ENCODE measurements at regions not wholly inside any gene's neighbourhood (a gene's known extent, or its start where the extent isn't known, plus 50 kb on each side); places are given as distances from the start of the nearest gene placed in this dataset.
"Not testable (repeated sequence)": the region's sequence is repeated elsewhere in the genome, so short reads cannot be mapped to it uniquely, and the experiment has no call there.

DNA sequence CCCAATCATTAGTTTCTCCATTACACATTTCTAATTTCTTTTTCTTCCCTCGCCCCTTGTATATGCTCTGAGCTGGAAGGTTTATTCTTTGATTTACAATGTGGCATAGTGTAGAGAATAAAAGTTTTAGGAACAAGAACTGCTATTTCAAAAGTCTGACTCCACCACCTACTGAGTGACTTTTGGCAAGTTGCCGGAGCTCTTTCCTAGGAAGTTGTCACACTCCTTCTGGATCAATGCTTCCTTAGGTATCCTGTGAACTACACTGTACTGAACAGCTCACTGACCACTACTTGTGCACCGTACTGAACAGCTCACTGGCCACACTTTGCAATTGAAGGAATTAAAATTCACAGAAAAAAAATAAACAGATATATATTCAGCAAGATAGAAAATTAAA is 458.2 kb downstream of the FRK start:
- DNase-seq: no peak
- in situ Hi-C loops (cut with HindIII; ENCODE audit: low pct_ligation_motif_present, low pct_unique_long_range_greater_than_20kb, low sequenced_read_pairs): no loop called here

DNA sequence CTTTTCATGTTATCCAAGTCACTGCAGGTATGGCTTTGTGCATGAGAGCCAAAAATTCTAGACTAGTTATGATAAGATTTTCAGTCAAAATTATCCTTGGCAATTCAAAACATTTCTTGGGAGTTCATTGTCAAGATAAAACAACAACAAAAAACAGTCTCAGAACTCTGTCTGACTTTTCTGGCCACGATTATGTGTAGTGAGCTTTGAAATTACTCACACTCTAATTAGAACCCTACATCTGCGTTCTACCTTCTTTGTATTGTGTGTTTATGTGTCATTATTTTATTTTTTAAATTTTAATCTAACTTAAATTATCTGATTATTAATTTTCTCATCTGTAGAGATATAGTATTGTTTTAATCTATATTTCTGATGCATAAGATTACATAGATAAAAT is 459.2 kb downstream of the FRK start:
- DNase-seq: no peak
- in situ Hi-C loops (cut with HindIII; ENCODE audit: low pct_ligation_motif_present, low pct_unique_long_range_greater_than_20kb, low sequenced_read_pairs): no loop called here

DNA sequence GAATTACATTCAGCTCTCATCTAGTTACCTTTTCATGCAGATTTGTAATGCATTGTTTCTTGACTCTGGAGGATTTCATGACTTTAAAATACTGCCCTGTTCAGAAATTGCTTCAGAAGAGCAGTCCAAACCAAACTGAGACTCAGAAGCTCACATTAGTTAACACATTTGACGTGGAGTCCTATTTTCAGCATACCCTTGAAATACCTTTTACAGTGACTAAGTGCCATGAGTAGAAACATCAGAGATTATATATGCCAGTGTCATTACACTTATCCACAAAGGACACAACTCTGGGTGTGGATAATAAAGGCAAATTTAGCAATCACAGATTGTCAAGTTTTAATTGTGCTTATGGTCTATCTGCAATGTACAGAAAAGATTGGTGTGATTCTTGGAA is 459.6 kb downstream of the FRK start:
- DNase-seq: no peak
- in situ Hi-C loops (cut with HindIII; ENCODE audit: low pct_ligation_motif_present, low pct_unique_long_range_greater_than_20kb, low sequenced_read_pairs): no loop called here

DNA sequence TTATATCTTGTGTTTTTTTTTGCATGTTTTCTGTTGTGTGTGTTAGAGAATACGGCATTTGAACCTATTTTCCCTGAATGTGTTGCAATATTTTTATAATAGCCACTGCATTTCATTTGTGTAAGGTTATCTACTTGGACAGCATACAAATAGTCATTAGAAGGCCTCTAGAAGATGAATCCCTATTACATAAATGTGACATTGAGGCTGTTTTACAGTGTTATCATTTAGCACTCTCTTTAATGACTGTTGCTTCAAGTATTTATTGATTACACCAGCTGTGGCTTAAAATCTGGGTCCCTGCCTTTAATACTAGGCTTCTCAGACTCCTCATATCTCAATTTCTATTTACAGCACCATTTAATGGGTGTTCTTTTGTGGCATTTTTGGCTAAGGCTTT is 465.8 kb downstream of the FRK start:
- no peak for DNase-seq
- in situ Hi-C loops (cut with HindIII; ENCODE audit: low pct_ligation_motif_present, low pct_unique_long_range_greater_than_20kb, low sequenced_read_pairs): no loop called here

DNA sequence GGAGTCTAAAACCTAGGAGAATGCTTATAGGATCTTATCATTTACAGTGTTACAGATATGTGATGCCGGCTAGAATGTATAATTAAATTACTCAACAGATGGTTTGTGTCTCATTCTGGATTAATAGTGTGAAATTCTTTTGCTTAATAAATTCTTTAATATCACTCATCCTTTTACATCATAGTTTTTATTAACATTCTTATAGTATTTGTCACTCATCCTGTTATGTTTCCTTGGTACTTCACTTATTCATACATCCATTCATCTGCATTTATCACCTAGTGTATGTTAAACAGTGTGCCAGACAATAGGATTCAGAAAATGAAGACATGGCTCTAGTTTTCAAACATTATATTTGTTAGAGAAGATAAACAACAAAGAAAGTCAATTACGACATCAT is 468.7 kb downstream of the FRK start:
- in situ Hi-C loops (cut with HindIII; ENCODE audit: low pct_ligation_motif_present, low pct_unique_long_range_greater_than_20kb, low sequenced_read_pairs): no loop called here
- no peak for DNase-seq

DNA sequence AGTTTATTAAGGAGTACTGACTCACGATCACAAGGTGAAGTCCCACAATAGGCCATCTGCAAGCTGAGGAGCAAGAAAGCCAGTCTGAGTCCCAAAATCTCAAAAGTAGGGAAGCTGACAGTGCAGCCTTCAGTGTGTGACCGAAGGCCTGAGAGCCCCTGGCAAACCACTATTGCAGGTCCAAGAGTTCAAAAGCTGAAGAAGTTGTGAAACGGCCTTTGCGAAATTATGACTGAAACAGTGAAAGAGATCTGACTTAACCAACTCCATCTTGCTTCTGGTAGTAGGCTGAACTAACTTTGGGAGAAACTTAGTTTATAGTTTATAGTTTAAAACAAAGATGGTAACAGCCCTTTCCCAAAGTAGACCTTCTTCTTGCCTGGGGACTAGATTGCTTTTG is 471.6 kb downstream of the FRK start:
- in situ Hi-C loops (cut with HindIII; ENCODE audit: low pct_ligation_motif_present, low pct_unique_long_range_greater_than_20kb, low sequenced_read_pairs); DNase-seq: not testable (repeated sequence)

DNA sequence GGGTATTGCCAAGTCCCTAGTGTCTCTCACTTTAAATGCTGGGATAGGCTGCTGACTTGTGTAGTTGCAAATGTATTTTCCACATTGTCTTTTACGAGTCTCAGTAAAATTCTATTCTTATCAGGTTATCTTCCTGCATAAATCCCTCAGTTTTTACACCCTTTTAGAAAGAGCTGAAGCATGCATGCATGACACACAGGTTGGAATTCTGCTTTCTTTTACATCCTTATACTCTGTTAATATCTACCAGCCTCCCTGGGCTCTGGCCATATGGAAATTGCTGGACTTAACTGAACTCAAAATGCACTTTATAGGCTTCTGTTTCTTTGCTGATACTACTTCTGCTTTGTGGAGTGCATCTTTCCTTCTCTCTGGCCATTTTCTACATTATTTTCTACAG is 477.4 kb downstream of the FRK start:
- in situ Hi-C loops (cut with HindIII; ENCODE audit: low pct_ligation_motif_present, low pct_unique_long_range_greater_than_20kb, low sequenced_read_pairs): no loop called here
- no peak for DNase-seq

DNA sequence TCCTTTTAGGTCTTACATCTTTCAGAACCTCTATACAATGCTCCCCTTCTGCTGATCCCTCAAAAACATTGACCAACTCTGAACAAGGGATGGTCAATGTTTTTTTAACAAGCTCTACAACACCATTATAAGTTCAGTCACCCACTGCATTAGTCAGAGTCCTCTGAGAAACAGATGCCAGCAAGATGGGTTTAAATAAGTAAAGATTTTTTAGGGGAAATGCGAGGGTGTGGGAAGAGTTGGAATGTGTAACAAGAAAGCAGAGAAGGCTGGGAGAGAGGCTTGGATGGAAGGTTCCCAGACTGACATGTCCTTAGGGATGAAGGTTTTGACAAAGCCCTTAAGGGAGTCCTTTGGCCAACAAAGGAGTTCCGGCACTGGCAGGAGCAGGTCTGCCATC is 478.3 kb downstream of the FRK start:
- no peak for DNase-seq
- in situ Hi-C loops (cut with HindIII; ENCODE audit: low pct_ligation_motif_present, low pct_unique_long_range_greater_than_20kb, low sequenced_read_pairs): no loop called here

DNA sequence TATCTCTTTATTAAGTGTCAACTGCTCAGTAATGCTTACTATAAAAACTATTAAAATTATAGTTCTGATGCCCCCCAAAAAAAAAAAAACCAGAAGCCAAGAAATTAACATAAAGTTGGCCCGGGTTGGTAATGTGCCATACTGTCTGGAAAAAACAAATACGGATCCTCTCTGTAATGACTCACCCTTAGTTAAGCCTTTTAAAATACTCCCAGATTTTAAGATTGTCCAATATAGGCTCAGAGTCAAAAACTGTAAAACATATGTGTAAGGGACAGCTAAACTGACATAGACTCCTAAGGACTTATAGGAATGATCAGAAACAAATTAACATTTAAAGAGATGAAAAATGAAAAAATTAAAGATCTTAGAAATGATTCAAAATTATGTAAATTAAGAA is 481.1 kb downstream of the FRK start:
- in situ Hi-C loops (cut with HindIII; ENCODE audit: low pct_ligation_motif_present, low pct_unique_long_range_greater_than_20kb, low sequenced_read_pairs); DNase-seq: not testable (repeated sequence)

DNA sequence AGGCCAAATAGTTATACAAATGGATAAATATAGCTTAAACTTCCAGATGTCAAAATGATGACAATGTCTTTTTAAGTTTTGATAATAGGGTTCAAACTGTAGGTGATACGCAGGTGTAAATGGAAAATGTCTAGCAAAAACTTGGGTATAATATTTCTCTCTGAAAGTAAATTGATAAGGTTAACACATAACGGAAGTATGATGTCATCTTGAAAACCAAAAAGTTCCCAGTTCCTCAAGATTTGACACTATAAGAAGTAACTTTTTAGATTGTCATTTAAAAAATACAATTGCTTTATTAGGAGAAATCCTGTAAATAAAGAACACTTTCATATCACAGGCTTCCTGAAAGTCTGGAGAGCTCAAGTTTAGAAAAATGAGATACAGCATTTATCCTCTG is 483.4 kb downstream of the FRK start:
- in situ Hi-C loops (cut with HindIII; ENCODE audit: low pct_ligation_motif_present, low pct_unique_long_range_greater_than_20kb, low sequenced_read_pairs): no loop called here
- no peak for DNase-seq

DNA sequence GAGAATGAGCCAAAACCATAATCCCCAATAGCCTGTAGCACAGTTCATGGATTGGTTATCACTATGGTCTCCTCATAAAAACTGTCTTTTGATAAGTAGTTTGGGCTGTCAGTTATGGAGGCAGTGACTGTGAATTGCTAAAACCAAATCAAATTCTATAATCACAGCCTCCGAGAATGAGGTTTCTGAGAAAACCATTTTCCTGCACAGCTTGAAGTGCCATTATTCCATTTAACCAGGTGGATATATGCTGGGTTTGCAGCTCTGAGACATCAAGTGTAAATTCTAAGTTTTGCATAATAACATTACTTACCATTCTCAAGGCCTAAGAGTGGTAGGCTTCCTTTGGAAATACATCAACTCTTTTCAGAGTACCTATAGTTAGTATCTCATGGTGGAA is 485.4 kb downstream of the FRK start:
- DNase-seq: no peak
- in situ Hi-C loops (cut with HindIII; ENCODE audit: low pct_ligation_motif_present, low pct_unique_long_range_greater_than_20kb, low sequenced_read_pairs): no loop called here

DNA sequence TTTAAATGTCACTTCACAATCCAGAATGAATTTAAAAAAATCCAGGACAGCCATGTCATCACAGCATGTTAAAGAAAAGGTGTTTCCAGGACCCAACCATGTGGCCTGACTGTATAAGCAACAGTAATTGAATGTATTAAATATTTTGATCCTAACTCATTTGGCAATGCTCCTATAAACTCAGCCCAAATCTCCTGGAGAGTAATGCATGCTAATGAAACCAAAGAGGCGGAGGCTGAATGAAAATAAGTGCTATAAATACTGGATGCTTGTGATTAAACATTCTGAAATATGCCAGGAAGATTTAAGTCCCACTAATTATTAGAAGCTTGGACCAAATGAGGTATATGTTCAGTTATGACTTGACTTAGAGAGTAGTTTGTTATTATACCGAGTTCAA is 486.8 kb downstream of the FRK start:
- no peak for DNase-seq
- in situ Hi-C loops (cut with HindIII; ENCODE audit: low pct_ligation_motif_present, low pct_unique_long_range_greater_than_20kb, low sequenced_read_pairs): no loop called here

DNA sequence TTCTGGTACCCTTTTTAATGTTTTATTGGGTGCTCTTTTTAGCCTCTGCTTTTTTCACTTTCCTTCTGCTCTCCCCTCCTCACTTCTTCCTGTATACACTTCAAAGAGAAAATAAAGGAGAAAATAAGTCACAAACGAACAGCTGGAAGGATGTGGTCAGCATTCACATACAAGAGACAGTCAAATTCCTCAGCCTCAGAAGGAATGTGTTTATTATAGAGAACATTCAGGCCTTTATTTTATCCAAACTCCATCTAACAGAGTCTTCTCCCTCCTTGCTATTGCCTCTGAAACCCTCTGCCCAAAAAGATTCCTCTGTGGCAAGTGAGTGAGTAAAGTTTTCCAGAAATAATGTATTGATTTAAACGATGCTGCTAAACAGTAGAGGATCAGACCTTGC is 490.4 kb downstream of the FRK start:
- no peak for DNase-seq
- in situ Hi-C loops (cut with HindIII; ENCODE audit: low pct_ligation_motif_present, low pct_unique_long_range_greater_than_20kb, low sequenced_read_pairs): no loop called here

DNA sequence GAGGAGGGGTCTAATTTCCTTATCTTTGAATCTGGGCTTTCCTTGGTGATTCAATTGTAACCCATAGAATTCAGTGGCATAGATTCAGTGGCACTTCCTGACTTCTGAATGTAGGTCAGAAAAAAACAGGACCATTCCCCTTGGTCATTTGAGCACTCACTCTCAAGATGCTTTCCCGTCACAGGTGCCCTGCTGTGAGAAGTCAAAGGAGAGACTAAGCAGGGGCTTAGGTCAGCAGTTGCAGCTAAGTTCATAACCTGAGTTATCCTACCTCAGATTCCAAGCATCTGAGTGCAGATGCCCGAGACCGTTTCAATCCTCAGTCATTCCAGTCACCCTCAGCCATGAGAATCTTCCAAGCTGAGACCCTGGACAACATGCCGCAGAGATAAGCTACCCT is 506.6 kb downstream of the FRK start:
- no peak for DNase-seq
- in situ Hi-C loops (cut with HindIII; ENCODE audit: low pct_ligation_motif_present, low pct_unique_long_range_greater_than_20kb, low sequenced_read_pairs): no loop called here

DNA sequence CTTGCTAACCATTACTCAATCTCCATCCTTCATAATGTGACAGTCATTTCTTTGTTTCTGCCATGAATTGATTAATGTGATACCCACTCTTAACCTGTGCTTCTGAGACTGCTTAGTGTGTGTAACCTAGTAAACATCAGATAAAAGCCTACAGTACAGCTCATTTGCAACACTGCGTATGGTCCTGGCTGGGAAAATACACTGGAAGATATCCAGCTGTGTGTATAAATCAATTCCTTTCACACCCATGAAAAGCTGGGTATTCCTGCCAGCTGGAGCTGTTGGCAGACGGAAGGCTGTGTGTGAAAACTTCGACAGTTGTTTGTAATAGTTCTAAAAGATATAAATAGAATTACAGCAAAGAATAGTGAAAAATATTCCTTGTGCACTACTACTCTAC is 509.2 kb downstream of the FRK start:
- in situ Hi-C loops (cut with HindIII; ENCODE audit: low pct_ligation_motif_present, low pct_unique_long_range_greater_than_20kb, low sequenced_read_pairs): no loop called here
- DNase-seq: no peak

DNA sequence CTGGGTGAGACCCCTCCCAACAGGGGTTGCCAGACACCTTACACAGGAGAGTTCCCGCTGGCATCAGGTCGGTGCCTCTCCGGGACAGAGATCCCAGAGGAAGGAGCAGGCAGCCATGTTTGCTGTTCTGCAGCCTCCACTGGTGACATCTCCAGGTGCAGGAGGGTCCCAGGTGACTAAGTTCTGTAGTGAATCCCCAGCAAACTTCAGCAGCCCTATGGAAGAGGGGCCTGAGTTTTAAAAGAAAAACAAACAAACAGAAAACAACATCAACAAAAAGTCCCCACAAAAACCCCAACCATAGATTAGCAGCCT is 515.1 kb downstream of the FRK start:
- in situ Hi-C loops (cut with HindIII; ENCODE audit: low pct_ligation_motif_present, low pct_unique_long_range_greater_than_20kb, low sequenced_read_pairs): no loop called here
- no peak for DNase-seq

DNA sequence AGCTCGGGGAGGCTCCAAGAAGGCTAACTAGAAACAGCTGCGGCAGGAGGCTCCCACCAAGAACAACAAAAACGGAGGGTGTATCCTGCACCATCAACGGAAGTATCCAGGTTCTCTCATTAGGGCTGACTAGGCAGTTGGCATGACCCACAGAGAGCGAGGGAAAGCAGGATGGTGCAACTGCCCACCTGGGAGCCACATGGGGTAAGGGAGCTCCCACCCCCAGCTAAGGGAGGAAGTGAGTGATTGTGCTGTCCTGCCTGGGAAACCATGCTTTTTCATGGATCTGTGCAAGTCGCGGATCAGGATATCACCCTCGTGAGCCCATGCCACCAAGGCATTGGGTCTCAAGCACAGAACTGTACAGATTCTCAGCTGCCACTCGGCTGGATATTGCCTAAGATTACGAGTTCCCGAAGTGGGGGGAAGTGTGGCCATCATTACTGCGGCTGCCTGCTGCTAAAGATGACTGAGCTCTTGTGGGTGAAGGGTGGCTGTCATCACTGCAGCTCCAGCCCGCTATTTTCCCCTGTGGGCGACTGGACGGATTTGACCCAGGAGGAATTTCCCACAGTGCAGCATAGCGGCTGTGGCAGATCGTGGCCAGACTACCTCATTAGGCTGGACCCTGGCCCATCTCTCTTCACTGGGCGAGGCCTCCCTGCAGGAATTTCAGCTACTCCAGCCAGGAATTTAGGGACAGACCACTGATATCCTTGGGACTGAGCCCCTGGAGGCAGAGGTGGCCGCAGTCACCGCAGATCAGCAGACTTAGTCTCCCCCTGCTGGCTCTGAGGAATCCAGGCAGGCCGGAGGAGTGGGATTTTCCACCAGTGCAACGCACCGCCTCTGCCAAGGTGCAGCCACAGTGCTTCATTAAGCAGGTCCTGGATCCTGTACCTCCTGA is 515.7 kb downstream of the FRK start:
- in situ Hi-C loops (cut with HindIII; ENCODE audit: low pct_ligation_motif_present, low pct_unique_long_range_greater_than_20kb, low sequenced_read_pairs): no loop called here

DNA sequence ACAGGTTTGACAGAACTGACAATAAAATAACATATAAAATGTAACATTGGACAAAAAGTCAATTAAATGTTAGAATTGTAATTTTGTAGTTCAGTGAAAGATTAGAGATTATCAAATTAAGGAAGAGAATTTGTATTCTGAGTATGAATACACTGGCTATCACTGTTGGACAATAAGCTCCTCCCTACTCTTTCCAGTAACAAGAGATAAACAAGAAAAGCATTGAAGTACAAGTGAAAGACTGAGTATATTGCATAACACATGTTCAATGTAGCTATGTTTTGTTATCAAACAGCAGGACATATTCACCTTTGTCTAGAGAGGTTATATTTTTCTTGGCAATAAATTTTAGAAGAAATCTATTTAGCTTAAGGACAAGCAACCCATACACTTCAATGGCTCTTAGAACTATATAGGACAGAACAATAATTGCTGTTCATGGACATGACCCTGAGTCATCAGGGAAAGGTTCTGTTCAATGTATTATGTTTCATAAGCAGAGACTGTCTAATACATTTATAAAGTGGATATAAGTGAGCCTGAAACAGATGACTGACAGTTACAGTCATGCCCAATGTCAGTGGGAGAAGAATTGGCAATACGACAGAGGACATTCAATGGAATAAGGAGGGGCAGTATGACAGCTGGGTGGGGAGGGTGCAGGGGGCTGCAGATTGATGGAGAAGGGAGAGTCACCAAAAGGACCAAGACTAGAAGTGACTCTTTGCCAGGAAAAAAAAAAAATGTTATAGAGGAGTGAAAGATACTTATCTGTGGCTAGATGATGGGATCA is 520.4 kb downstream of the FRK start:
- no peak for DNase-seq
- in situ Hi-C loops (cut with HindIII; ENCODE audit: low pct_ligation_motif_present, low pct_unique_long_range_greater_than_20kb, low sequenced_read_pairs): no loop called here

More for the DNA sequence above, 515.7 kb downstream of the FRK start:
- DNase-seq: no peak

DNA sequence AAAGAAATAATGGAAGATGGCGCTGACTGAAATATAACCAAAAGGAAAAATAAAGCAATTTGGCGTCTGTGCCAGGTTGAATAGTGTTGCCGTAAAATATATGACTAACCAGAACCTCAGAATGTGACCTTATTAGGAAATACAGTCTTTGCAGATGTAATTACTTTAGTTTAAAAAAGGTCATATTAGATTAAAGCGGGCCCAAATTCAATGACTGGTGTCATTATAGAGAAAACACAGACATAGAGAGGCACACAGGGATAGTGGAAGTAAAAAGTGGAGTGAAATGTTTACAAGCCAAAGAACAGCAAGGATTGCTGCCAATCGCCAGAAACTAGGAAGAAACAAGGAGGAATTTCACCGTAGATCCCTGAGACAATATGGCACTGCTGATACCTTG is 521.2 kb downstream of the FRK start:
- DNase-seq: no peak
- in situ Hi-C loops (cut with HindIII; ENCODE audit: low pct_ligation_motif_present, low pct_unique_long_range_greater_than_20kb, low sequenced_read_pairs): no loop called here

DNA sequence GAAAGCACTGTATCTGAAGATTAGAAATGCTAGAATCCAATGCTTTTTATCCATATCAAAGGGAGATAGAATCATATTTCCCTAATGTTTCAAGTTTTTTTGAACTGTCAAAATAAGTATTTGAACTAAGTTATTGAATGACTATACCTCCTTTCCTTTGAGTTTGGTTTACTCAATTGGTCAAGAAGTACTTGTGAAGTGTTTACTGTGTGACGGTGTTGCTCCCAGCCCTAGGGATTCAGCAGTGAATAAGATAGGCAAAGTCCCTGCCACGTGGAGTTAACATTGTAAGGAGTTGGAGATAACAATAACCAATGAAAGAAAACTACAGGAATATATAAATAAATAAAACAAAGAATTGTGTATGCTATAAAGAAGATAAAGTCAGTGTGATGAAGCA is 535.9 kb downstream of the FRK start:
- in situ Hi-C loops (cut with HindIII; ENCODE audit: low pct_ligation_motif_present, low pct_unique_long_range_greater_than_20kb, low sequenced_read_pairs): no loop called here

More for the DNA sequence above, 535.9 kb downstream of the FRK start:
- no peak for DNase-seq
